ENCODE measurements at regions not wholly inside any gene's neighbourhood (a gene's known extent, or its start where the extent isn't known, plus 50 kb on each side); places are given as distances from the start of the nearest gene placed in this dataset.

DNA sequence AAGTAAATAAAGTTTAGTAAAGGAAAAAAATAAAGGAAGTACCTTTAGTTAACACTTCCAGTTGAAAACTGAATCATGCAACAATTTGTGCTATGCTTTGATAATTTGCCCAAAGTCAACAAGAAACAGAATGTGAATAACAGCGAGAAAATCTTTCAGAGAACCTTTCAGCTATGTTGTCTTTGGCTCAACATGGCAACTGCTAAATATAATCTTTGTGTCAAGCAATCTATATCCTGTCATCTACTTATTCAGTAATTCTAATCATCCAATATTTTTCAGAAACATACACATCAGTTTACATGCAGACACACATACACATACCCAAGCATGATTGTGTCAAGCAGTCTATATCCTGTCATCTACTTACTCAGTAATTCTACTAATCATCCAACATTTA lies 136.0 kb upstream of the PABPC4L start:
- DNase-seq (ENCODE audit: low spot score) = no peak

DNA sequence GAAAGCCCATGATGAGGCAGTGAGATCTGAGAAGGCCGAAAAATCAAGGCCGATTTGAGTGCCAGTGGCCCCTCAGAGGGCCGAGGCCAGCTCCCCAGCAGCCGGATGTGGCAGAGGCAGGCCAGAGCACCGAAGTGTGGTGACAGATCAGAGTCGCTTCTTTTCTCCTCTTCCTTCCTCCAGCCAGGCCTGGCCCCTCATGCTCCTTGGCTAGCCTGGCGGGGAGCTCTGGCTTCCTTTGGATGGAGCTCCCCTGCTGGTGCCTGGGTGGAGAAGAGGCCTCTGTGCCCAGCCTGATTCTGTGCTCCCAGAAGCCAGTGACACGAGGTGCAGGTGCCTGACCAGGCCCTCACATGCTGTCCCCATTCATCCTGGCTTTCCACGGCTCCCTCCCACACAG lies 127.2 kb upstream of the PABPC4L start:
- no peak for DNase-seq (ENCODE audit: low spot score)

GRCh38 chr4:134327274-134328122 lies 125.9 kb upstream of the PABPC4L start:
- DNase-seq (ENCODE audit: low spot score) = no peak

GRCh38 chr4:134326866-134327265 lies 125.3 kb upstream of the PABPC4L start:
- DNase-seq (ENCODE audit: low spot score) = no peak

- DNase-seq (ENCODE audit: low spot score) = no peak
Observed at GRCh38 chr4:134324179-134324578, 122.6 kb upstream of the PABPC4L start.

GRCh38 chr4:134320048-134320447 lies 118.5 kb upstream of the PABPC4L start:
- DNase-seq (ENCODE audit: low spot score) = no peak

DNA sequence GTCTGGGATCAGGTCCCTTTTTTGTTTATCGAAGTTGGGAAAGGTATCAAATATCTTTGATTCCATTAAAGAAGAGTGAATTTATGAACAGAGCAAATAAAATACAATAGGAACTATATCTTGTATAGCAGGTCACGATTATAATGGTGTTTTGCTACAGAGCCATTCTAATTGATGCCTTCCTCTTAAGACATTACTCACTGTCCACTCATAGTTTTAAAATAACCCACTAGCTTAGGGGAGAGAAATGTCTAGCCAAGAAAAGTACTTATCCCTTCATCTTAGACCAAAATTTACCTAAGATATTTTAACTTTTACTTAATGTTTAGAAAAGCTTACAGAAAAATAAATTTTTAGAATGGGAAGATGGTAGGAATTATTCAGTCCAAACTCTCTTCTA lies 112.0 kb upstream of the PABPC4L start:
- DNase-seq (ENCODE audit: low spot score) = no peak

DNA sequence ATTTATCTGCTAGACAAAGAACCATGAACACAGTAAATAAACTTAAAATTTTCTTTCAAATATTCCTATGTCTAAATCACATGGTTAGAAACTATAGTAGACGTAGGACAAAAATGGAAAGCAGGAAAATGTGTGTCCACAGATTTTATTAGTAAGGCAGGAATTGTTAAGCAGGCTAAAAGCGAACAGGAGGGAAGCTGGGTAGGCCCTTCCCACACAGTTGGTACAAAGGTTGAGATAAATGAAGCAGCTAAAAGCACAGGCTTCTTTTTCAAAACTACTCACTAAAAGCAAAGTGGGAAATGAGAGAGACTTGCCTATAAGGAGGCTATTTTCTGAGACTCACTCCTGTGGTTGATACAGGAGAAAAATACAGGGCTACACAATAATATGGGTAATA lies 108.1 kb upstream of the PABPC4L start:
- DNase-seq (ENCODE audit: low spot score) = no peak

- DNase-seq (ENCODE audit: low spot score) = no peak
Observed at GRCh38 chr4:134308910-134309309, 107.3 kb upstream of the PABPC4L start.

DNA sequence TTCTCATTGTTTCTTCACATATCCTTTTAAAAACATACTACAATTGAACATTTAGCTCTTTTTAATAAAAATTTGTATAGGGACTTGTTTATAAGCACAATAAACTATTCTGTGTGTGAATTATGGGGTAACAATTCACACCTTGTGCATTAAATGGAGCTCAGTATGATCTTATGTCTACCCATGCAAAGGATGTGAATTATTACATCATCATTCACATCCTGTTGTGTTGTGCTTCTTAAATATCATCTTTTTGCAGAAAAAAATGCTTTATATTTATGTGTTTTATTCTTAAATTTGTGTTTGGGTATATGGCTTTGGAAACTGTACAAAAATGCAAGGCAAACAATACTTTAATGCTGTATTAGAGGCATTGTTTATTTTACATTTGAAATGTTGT lies 96.7 kb upstream of the PABPC4L start:
- no peak for DNase-seq (ENCODE audit: low spot score)

DNA sequence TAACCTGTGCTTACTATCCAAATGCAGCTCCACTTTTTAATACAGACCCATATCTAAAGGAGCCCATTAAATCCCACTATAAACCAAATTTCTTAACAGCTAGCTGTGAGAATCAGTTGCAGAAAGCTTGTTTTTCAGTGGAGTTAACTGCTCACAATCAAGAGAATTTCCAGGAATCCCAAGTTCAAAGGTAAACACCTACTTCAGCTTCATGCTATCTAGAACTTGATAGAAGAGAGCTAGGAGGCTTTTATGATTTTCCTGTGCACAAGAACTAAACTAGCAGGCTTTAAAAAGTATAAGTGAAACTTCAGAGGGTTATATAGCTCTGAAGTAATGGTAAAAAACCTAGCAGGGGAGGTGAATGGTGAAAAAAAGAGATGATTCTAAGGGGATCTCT lies 96.2 kb upstream of the PABPC4L start:
- no peak for DNase-seq (ENCODE audit: low spot score)

DNA sequence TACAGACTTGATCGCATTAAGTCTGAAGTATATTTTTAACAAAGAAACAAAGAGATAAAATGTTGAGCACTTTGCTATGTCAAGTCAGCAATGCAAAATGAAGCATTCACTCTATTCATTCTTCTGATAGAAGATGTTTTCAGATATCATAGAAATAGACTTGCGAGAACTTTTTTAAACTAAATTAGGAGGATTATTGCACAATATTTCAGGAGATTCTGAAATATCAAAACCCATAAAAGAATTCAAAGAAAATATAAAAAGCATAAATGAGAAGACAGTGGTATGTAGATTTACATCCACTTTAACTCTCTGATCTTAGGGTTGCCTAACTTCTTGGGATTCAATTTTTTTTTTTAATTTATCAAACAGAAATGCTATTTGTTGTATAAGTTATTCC lies 81.1 kb upstream of the PABPC4L start:
- no peak for DNase-seq (ENCODE audit: low spot score)

- no peak for DNase-seq (ENCODE audit: low spot score)
Observed at GRCh38 chr4:134278675-134279074, 77.1 kb upstream of the PABPC4L start.

DNA sequence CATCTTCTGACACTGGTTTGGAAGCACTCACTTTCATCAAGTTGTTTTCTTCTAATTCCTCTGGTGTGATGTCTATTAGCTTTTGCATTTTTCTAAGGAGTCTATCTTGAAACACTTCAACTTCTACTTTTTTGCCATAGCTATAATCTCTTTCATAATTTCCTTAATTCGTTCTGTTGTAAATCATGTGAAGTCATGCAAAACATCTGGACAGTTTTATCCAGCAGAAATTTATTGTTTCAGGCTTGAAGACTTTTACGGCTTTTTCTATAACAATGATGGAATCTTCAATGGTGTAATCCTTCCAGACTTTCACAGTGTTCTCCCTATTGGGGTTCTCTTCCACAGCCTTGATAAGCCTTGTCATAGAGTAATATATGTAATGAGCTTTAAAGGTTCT lies 74.9 kb upstream of the PABPC4L start:
- no peak for DNase-seq (ENCODE audit: low spot score)

GRCh38 chr4:134260126-134260525 lies 58.5 kb upstream of the PABPC4L start:
- no peak for DNase-seq (ENCODE audit: low spot score)
